Mucosa of gallbladder (tissue), 1 donor: ENCODE measurements at regions not wholly inside any gene's neighbourhood (a gene's known extent, or its start where the extent isn't known, plus 50 kb on each side); places are given as distances from the start of the nearest gene placed in this dataset.
"Not testable (repeated sequence)": the region's sequence is repeated elsewhere in the genome, so short reads cannot be mapped to it uniquely, and the experiment has no call there.

Experiments
- DNase-seq: peaks from one replicate; pipeline ENCODE4 v3.0.0-alpha.2; 2020; ENCODE audit warnings: low spot score
- donor health status: DM: no; HTN: no; CAD: no.

DNA sequence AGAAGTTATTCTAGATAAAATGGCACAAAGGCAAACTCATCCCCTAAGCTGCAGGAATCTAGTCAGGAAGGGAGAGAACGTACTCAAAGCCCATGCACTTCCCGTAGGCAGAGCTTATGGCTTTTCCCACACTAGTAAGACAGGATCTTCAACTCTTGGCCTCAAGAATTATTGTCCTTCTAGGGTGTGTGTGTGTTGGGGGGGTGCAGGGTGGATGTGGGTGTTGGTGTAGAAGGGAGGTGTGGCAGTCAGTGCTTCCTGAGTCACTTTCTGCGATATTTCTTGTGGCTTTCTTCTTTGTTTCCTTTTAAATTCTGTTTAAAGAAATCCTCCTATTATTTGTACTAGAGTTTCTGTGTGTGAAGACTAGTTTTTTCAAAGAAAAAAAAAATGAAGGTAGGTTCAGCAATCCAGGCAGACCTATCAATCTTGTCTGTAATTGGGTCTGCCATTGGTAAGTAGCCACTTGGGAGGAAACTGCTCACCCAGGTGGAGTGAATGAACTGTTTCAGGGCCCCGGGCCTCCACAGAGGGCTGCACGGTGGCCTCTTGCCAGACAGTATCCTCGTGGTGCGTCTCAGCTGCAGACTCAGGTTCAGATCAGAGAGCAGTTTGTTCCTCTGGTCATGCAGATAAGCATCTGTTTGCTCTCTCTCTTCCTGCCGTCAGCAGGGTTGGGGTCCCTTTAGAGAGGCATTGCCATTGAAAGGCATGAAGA lies 131.9 kb downstream of the NPR3 start:
- peak; percentile 24 for DNase-seq

DNA sequence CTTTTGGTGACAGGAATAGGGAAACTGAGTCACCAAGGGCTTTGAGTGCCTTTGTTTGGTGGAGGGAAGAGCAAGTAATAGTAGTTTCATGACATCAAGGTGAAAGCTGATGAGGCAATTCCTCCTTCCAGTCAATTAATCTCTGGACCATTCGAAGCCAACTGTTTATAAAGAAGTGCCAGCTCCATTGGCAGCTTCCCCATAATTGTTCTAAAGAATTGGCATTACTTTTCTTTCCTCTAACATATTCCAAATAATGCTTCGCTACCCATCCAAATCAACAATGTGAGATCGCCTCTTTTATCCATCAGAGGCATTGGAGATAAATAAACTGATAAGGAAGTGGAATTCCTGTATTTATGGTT lies 132.4 kb downstream of the NPR3 start:
- DNase-seq, result no peak

DNA sequence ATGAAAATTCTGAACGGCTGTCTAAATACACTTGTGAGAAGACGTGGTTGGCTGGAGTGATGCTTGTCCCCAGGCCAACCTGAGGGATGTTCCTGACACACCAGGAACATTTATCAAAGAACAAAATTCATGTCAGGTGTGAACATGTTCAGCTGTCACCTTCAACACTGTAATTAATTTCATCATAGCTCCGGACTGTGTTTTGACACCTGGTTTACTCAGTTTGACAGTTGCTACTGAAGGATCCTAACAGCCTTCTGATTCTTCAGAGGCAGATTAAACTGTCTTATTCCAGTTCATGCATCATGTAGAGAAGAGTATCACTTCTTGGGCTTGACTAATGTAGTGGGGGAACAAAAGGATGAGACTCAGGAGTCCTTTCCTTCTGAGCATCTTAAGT lies 134.1 kb downstream of the NPR3 start:
- DNase-seq, result no peak

DNA sequence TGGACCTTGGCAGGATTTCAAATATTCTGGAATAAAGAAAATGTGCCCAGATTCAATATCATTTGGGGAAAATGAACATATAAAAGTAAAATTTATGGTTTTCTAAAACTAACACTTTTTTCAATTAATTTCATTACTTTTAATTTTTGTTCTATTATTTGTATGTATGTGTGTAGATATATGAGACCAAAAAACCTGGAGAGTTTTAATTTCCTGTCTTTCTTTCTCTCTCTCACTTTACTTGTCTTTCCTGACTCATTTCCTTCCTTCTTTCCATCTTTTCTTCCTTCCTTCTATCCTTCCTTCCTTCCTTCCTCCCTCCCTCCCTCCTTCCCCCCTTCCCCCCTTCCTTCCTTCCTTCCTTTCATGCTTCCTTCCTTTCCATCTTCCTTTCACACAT lies 137.0 kb downstream of the NPR3 start:
- no peak for DNase-seq

DNA sequence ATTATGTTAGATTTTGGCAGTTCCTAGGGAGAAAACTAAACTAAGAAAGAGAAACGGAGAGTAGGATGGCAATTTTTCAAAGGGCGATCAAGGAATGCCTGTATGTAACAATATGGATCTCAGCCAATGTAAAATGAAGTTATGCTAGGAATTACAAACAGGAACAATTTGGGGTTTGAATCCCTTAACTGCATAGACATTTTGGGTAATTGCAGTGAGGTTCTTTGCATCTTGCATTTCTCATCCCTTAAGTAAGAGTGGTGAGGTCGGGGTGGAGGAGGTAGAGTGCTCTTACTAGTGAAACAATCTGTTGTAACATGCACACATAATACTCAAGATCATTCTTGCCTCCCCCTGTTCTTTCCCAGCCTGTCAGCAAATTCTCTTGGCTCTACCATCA lies 137.6 kb downstream of the NPR3 start:
- no peak for DNase-seq

DNA sequence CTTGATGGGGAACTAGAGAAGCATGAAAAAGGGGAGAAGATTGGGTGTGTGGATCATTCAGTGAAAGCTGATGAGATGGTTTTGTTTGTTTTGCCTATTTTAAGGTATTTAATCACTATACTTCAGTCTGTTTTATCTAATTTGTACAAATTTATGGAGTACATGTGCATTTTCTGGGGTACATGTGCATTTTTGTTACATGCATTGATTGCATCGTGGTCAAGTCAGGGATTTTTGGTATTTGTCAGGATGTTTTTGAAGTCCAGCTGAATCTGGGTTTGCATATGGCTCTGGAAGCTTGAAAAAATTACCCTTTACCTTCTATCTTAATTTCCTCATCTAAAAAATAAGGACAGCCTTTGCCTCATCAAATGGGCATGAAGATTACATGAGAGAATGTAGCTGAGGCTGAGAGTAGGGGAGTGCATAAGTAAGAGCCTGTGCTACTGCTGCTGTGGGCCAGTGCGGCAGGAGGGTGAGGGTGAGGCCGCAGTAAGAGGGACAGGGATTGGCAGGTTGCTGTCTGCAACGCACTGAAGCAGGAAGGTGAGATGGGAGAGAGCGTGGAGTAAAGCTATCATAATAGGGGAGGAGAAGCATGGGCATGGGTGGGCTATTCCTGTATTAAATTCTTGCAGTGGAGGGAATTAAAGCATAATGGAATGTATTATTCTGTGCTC lies 139.8 kb downstream of the NPR3 start:
- no peak for DNase-seq

- no peak for DNase-seq
These were observed 140.5 kb downstream of the NPR3 start for GRCh38 chr5:32851559-32852173.

GRCh38 chr5:32852535-32852934 lies 141.4 kb downstream of the NPR3 start:
- DNase-seq, result no peak

- DNase-seq, result no peak
These were observed 141.9 kb downstream of the NPR3 start for GRCh38 chr5:32852976-32853375.

GRCh38 chr5:32854473-32854872 lies 143.4 kb downstream of the NPR3 start:
- no peak for DNase-seq

- no peak for DNase-seq
These were observed 148.1 kb downstream of the NPR3 start for GRCh38 chr5:32859211-32859641.

GRCh38 chr5:32865475-32865874 lies 154.4 kb downstream of the NPR3 start:
- DNase-seq, result no peak

DNA sequence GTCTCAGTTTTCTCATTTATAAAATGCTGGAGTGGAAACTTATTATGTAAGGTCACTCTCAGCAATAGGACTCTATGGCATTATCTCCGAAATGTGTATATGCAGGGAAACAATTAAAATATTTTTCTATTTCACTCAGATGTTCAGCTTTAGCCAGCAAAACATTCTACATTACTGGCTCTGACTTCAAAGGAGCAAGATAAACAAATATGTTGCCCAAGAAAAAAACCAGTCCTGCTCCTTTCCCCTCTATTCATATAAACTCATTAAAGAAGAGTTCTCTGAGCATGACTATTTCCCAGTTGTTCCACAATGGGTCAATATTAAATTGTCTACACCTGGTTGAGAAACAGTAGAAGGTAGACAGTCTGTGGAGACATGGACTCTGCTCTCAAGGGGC lies 155.0 kb downstream of the NPR3 start:
- no peak for DNase-seq

DNA sequence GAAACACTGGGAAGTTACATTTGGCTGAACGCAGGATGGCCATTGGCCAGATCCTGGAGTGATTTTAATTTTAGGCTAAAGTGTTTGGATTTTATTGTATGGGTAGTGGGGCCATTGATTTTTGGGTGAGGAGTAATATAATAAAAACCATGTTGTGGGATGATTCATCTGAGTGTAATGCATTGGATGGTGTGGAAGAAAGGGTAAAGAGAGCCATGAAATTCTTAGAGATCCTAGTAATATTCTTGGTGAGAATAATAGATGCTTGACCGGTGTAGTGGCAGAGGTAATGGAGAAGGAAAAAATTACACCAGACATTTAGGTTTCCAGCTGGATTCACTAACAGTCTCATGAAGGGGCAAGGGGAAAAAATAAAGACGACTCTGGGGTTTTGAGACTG lies 158.1 kb downstream of the NPR3 start:
- DNase-seq, result no peak

GRCh38 chr5:32876791-32877190 lies 165.7 kb downstream of the NPR3 start:
- DNase-seq, result no peak

DNA sequence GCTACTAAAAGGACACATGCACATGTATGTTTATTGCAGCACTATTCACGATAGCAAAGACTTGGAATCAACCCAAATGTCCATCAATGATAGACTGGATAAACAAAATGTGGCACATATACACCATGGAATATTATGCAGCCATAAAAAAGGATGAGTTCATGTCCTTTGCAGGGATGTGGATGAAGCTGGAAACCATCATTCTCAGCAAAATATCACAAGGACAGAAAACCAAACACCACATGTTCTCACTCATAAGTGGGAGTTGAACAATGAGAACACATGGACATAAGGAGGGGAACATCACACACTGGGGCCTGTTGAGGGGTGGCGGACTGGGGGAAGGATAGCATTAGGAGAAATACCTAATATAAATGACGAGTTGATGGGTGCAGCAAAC lies 168.2 kb downstream of the NPR3 start:
- not testable (repeated sequence) for DNase-seq

DNA sequence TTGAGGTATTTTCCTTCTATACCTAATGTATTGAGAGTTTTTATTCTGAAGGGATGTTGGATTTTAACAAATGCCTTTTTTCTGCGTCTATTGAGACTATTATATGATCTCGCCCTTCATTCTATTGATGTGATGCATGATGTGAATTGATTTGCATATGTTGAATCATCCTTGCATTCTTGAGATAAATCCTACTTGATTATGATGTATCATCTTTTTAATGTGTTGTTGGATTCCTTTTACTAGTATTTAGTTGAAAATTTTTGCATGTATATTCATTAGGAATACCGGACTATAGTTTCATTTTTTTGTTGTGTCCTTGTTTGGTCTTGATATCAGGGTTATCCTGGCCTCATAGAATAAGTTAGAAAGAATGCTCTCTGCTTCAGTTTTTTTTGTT lies 169.7 kb downstream of the NPR3 start:
- DNase-seq, result no peak

GRCh38 chr5:32887390-32887789 lies 176.3 kb downstream of the NPR3 start:
- no peak for DNase-seq

- no peak for DNase-seq
These were observed 178.0 kb downstream of the NPR3 start for GRCh38 chr5:32889078-32889477.

DNA sequence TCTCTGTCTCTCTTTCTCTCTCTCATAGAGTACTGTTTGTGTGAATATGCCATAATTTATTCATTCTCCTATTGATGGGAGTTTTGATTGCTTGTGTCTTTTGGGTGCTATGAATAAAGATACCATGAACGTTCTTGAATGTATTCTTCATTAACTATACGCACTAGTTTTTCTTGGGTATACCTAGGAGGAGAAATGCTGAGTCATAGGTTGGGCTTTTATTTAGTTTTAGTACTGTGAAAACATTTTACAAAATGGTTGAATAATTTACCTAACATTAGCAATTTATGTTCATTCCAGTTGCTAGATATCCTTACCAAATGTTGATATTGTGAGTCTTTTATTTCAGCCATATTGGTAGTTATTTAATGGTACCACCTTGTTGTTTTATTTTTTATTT lies 192.5 kb downstream of the NPR3 start:
- DNase-seq, result no peak

DNA sequence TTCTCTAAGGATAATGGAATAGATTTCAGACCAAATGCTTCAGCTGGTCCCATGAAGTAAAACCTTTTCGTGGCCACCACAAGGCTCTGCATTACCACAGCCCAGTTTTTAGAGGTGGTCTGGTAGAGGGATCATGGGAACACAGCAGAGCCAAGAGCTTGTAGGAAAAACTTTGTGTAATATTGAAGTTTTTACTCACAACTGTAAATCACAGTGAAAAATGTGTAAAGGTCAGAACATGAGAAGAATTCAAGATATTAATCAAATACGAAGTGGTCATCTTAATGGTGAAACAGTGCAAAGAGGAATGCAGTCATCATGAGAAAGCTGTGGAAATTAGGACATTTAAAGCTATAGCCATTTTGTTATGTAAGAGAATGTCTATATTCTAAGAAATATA lies 197.5 kb downstream of the NPR3 start:
- no peak for DNase-seq

- no peak for DNase-seq
These were observed 198.1 kb downstream of the NPR3 start for GRCh38 chr5:32909207-32909606.

DNA sequence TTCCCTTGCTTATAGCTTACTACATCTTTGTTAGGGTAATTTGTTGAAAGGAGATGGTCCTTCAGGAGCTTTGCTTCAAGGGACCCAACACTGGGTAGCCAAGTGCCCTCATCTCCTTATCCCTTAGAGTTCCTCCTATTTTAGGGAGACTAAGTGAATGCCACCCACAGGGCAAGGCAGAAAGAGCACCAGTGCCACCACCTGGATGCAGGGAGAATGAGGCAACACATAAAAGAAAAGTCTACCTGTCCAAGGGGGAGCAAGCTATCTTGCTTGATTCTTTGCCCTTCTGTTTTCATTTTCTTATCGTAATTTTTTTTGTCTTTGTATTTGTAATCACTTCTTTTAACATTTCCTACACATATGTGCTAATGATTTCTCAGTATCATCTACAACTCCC lies 205.5 kb downstream of the NPR3 start:
- DNase-seq, result peak; percentile 15
